GM12872 (cell line): ENCODE measurements at regions not wholly inside any gene's neighbourhood (a gene's known extent, or its start where the extent isn't known, plus 50 kb on each side); places are given as distances from the start of the nearest gene placed in this dataset.

Experiments
- TF ChIP-seq, protein P1 (sequence below): IDR thresholded peaks from 3 replicates; pipeline ENCODE4 v1.5.1; 2011; ENCODE audit warnings: low read depth, mild to moderate bottlenecking, low read length, moderate library complexity; ENCODE audit not compliant: insufficient read depth

GRCh38 chr16:10232757-10233156 is 50.5 kb upstream of the GRIN2A start:
- TF ChIP-seq, protein P1, sequence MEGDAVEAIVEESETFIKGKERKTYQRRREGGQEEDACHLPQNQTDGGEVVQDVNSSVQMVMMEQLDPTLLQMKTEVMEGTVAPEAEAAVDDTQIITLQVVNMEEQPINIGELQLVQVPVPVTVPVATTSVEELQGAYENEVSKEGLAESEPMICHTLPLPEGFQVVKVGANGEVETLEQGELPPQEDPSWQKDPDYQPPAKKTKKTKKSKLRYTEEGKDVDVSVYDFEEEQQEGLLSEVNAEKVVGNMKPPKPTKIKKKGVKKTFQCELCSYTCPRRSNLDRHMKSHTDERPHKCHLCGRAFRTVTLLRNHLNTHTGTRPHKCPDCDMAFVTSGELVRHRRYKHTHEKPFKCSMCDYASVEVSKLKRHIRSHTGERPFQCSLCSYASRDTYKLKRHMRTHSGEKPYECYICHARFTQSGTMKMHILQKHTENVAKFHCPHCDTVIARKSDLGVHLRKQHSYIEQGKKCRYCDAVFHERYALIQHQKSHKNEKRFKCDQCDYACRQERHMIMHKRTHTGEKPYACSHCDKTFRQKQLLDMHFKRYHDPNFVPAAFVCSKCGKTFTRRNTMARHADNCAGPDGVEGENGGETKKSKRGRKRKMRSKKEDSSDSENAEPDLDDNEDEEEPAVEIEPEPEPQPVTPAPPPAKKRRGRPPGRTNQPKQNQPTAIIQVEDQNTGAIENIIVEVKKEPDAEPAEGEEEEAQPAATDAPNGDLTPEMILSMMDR: no peak

DNA sequence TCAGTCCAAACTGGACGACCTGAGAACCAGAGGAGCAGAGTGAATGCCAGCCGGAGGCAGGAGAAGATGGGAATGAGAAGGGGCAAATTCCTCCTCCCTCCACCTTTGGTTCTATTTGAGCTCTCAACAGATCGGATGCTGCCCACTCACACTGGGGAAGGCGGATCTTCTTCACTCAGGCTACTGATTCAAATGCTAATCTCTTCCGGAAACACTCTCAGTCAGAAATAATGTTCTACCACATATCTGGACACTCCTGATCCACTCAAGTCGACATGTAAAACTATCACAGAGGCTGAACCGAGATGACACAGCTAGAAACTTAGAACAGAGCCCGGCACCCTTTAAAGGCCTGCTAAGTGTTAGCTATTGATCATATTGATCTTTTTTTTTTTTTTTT is 57.4 kb upstream of the GRIN2A start:
- TF ChIP-seq, protein P1: no peak

GRCh38 chr16:10240854-10241613 is 58.8 kb upstream of the GRIN2A start:
- TF ChIP-seq, protein P1: no peak

- TF ChIP-seq, protein P1: no peak
These were observed 59.9 kb upstream of the GRIN2A start for GRCh38 chr16:10242097-10242496.

DNA sequence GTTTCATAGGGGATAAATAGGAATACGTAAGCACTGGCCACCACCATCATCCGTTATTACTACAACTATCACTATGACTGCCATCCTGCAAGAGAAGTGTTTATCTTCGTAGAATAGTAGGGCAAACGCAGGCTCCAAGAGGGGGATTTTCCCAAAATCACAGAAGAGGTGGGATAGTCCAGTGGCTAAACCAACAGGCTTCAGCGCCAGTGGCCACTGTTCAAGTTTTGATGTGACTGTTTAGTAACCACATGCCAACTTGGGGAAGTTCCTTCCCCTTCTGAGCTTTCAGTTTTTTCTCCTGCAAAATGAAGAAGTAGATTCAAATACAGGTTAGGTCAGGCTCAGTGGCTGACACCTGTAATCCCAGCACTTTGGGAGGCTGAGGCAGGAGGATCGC is 60.7 kb upstream of the GRIN2A start:
- TF ChIP-seq, protein P1: no peak

DNA sequence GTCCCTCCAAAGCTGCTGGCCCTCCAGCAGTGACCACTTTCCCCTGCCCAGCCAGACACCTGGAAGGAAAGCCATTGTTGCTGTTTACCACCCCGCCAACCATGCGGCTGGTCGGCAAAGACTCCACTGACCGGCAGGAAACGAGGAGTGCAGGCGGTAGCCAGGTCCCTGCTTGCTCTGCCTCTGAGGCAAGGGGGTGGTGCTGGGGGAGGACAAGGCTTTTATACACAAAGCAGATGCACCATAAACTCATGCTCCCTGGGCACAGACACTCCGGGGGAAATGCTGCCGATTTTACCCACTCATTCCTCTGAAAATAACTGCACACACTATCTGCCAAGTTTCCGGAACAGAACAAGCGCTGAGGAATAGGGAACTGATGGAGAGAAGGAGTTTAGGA is 62.8 kb upstream of the GRIN2A start:
- TF ChIP-seq, protein P1: no peak

GRCh38 chr16:10250137-10250828 is 68.1 kb upstream of the GRIN2A start:
- TF ChIP-seq, protein P1: no peak
